Mucosa of rectum (tissue), 2 donors: ENCODE measurements at regions not wholly inside any gene's neighbourhood (a gene's known extent, or its start where the extent isn't known, plus 50 kb on each side); places are given as distances from the start of the nearest gene placed in this dataset.

ENCODE experiments used
- H3K27ac ChIP-seq, 2 donors: one replicate each; pipeline ENCODE4 v1.7.0; 2013; ENCODE audit warnings: inconsistent platforms in 2 of 2, low read depth in 2 of 2, low read length in 2 of 2
- H3K27me3 ChIP-seq, 2 donors: one replicate each; pipeline ENCODE4 v1.7.0; 2013; ENCODE audit warnings: low read length in 2 of 2; ENCODE audit not compliant: control insufficient read depth in 2 of 2, insufficient read depth in 2 of 2
- H3K36me3 ChIP-seq, 2 donors: one replicate each; pipeline ENCODE4 v1.7.0; 2013; ENCODE audit warnings: low read length in 2 of 2; ENCODE audit not compliant: control insufficient read depth in 2 of 2, insufficient read depth in 2 of 2
- H3K4me1 ChIP-seq, 2 donors: one replicate each; pipeline ENCODE4 v1.7.0; 2013; ENCODE audit warnings: low read length in 2 of 2, mild to moderate bottlenecking in 1 of 2; ENCODE audit not compliant: control insufficient read depth in 2 of 2, insufficient read depth in 2 of 2
- H3K4me3 ChIP-seq, 2 donors: one replicate each; pipeline ENCODE4 v1.7.0; 2013; ENCODE audit warnings: low read length in 2 of 2
- H3K9ac ChIP-seq, 2 donors: one replicate each; pipeline ENCODE4 v1.7.0; 2013; ENCODE audit warnings: low read length in 2 of 2, low read depth in 1 of 2, mild to moderate bottlenecking in 1 of 2
- H3K9me3 ChIP-seq, 2 donors: one replicate each; pipeline ENCODE4 v1.7.0; 2013; ENCODE audit warnings: low read length in 2 of 2; ENCODE audit not compliant: control insufficient read depth in 2 of 2
- donor health status: healthy.
- donor health status: Normal muscosa, but diverticular disease.

DNA sequence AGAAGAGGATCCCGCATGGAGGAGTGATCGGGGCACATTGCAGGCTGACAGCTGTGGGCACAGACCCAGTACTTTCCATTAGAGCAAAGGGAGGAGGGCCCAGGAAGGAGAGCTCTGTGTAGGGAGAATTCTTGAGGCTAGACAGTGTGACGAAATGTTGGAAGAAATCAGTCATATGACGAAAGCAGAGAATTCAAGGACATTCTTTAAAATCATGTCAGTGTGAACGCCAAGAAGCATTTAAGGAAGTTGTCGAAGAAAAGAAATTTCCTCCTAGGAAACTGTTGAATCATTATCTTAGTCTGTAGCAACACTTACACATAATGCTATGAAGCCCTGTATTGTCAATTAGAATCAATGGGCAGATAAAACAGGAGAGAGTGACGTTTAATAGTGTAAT is 191.3 kb upstream of the ADARB2 start:
- H3K4me1 ChIP-seq = no peaks in the 10 kb centered on the region
- no peaks in the 10 kb centered on the region for H3K9me3 ChIP-seq
- H3K4me3 ChIP-seq = no peak overlapping the region
- H3K27me3 ChIP-seq = no peaks in the 10 kb centered on the region
- H3K36me3 ChIP-seq = no peaks in the 10 kb centered on the region
- H3K27ac ChIP-seq = no peak overlapping the region
- no peak overlapping the region for H3K9ac ChIP-seq

DNA sequence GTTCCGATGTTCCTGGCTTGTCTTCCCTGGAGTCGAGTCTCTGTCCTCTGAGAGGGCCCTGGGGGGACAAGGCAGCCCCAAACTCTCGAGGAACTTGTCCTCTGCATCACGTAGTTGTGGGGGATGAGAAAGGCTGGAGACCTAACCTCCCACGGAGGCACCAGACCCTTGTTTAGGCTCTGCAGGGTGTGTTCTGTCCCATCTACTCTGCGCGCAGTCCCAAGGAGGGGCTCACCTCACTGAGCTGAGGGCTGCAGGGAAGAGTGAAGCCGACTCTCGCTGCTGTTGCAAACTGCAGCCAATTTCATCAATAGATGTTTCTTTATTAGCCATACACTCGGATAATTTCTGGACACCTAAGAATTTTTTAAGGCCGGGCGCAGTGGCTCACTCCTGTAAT is 186.7 kb upstream of the ADARB2 start:
- no peak overlapping the region for H3K9ac ChIP-seq
- no peaks in the 10 kb centered on the region for H3K9me3 ChIP-seq
- H3K4me1 ChIP-seq = no peaks in the 10 kb centered on the region
- no peaks in the 10 kb centered on the region for H3K27me3 ChIP-seq
- H3K36me3 ChIP-seq = no peaks in the 10 kb centered on the region
- H3K27ac ChIP-seq = no peak overlapping the region
- no peak overlapping the region for H3K4me3 ChIP-seq

DNA sequence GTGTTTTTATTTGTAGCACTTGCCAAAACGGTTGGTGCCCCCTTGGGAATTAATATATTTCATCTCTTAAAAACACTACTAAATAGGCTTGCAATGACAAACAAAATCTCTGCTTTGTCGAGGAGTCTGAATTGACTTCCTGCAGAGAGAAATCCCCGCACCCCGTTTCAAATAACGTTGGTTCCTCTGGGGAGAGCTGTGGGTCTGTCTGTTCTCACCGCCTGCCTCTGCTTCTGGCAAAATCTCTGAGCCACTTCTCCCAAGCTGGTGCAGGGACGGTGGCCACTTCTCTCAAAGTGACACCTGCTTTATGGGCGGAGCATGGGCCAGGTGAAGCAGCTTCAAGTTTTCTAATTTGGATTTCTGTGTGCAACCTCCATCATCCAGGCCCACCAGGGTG is 186.3 kb upstream of the ADARB2 start:
- H3K4me3 ChIP-seq = no peak overlapping the region
- no peaks in the 10 kb centered on the region for H3K27me3 ChIP-seq
- no peaks in the 10 kb centered on the region for H3K9me3 ChIP-seq
- H3K27ac ChIP-seq = no peak overlapping the region
- H3K9ac ChIP-seq = no peak overlapping the region
- H3K4me1 ChIP-seq = no peaks in the 10 kb centered on the region
- H3K36me3 ChIP-seq = no peaks in the 10 kb centered on the region

- Histone ChIP-seq H3K27ac (no peak overlapping the region), H3K4me3 (no peak overlapping the region), H3K9ac (no peak overlapping the region), H3K36me3 (no peaks in the 10 kb centered on the region), H3K27me3 (no peaks in the 10 kb centered on the region), H3K9me3 (peaks cover 0 to 2% of the 10 kb centered on the region in 2 donors), H3K4me1 (no peaks in the 10 kb centered on the region)
These were observed 183.6 kb upstream of the ADARB2 start for GRCh38 chr10:1920941-1921340.

GRCh38 chr10:1920127-1920526 is 182.8 kb upstream of the ADARB2 start:
- Histone ChIP-seq H3K27me3 (no peaks in the 10 kb centered on the region), H3K9ac (no peak overlapping the region), H3K4me3 (no peak overlapping the region), H3K27ac (no peak overlapping the region), H3K4me1 (no peaks in the 10 kb centered on the region), H3K9me3 (peaks cover 0 to 2% of the 10 kb centered on the region in 2 donors), H3K36me3 (no peaks in the 10 kb centered on the region)

DNA sequence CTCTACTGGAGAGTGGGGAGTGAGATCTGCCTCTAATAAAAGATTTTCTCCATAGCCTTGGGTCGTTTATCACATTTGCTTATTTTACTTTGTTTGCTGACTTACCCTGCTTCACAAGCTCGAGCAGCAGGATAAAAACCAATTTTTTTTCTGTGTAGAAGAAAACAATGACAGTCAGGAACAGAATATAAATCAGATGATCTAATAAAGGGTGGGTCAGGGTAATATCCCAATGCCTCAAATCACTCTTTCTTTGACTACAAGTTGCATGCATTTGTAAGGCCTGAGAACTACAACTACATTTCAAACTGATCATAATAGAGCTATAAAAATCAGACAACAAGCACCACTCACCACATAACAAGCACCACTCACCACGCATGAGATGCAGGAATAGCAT is 174.4 kb upstream of the ADARB2 start:
- no peak overlapping the region for H3K4me3 ChIP-seq
- H3K36me3 ChIP-seq = no peaks in the 10 kb centered on the region
- no peak overlapping the region for H3K9ac ChIP-seq
- no peaks in the 10 kb centered on the region for H3K4me1 ChIP-seq
- no peak overlapping the region for H3K27ac ChIP-seq
- no peaks in the 10 kb centered on the region for H3K27me3 ChIP-seq
- peaks cover 0 to 2% of the 10 kb centered on the region in 2 donors for H3K9me3 ChIP-seq

GRCh38 chr10:1903982-1904381 is 166.7 kb upstream of the ADARB2 start:
- no peaks in the 10 kb centered on the region for H3K4me1 ChIP-seq
- H3K27ac ChIP-seq = no peak overlapping the region
- no peaks in the 10 kb centered on the region for H3K27me3 ChIP-seq
- H3K36me3 ChIP-seq = no peaks in the 10 kb centered on the region
- peaks cover 2 to 6% of the 10 kb centered on the region in 2 donors for H3K9me3 ChIP-seq
- H3K4me3 ChIP-seq = no peak overlapping the region
- H3K9ac ChIP-seq = no peak overlapping the region

- Histone ChIP-seq H3K9me3 (peaks cover 0 to 3% of the 10 kb centered on the region in 2 donors), H3K4me1 (no peaks in the 10 kb centered on the region), H3K36me3 (no peaks in the 10 kb centered on the region), H3K4me3 (no peak overlapping the region), H3K27ac (no peak overlapping the region), H3K9ac (no peak overlapping the region), H3K27me3 (no peaks in the 10 kb centered on the region)
These were observed 158.8 kb upstream of the ADARB2 start for GRCh38 chr10:1896153-1896552.

GRCh38 chr10:1895691-1896090 is 158.4 kb upstream of the ADARB2 start:
- Histone ChIP-seq H3K9me3 (no peaks in the 10 kb centered on the region), H3K4me3 (no peak overlapping the region), H3K27ac (no peak overlapping the region), H3K27me3 (no peaks in the 10 kb centered on the region), H3K4me1 (no peaks in the 10 kb centered on the region), H3K9ac (no peak overlapping the region), H3K36me3 (no peaks in the 10 kb centered on the region)

- Histone ChIP-seq H3K4me1 (no peaks in the 10 kb centered on the region), H3K36me3 (no peaks in the 10 kb centered on the region), H3K27me3 (no peaks in the 10 kb centered on the region), H3K4me3 (no peak overlapping the region), H3K9ac (no peak overlapping the region), H3K27ac (no peak overlapping the region), H3K9me3 (no peaks in the 10 kb centered on the region)
These were observed 157.6 kb upstream of the ADARB2 start for GRCh38 chr10:1894912-1895311.

GRCh38 chr10:1893941-1894340 is 156.6 kb upstream of the ADARB2 start:
- Histone ChIP-seq H3K36me3 (no peaks in the 10 kb centered on the region), H3K4me3 (no peak overlapping the region), H3K27ac (no peak overlapping the region), H3K9ac (no peak overlapping the region), H3K27me3 (no peaks in the 10 kb centered on the region), H3K9me3 (no peaks in the 10 kb centered on the region), H3K4me1 (no peaks in the 10 kb centered on the region)
